ENCODE measurements at regions not wholly inside any gene's neighbourhood (a gene's known extent, or its start where the extent isn't known, plus 50 kb on each side); places are given as distances from the start of the nearest gene placed in this dataset.

GRCh38 chr6:15849395-15849794 is 186.6 kb upstream of the DTNBP1 start:
- ATAC-seq (no peak), DNase-seq (no peak)
- Histone ChIP-seq H3K9me3 (no peaks in the 10 kb centered on the region), H3K4me1 (no peaks in the 10 kb centered on the region), H3K36me3 (no peaks in the 10 kb centered on the region), H3K27me3 (no peaks in the 10 kb centered on the region), H3K4me3 (no peak overlapping the region), H3K27ac (no peak overlapping the region)
- intact Hi-C loops (cut with DNase I): no loop called here
- TF ChIP-seq CTCF (IDR thresholded peaks at IDR 0.05): no peak

GRCh38 chr6:15845492-15845891 is 182.7 kb upstream of the DTNBP1 start:
- Histone ChIP-seq H3K36me3 (no peaks in the 10 kb centered on the region), H3K27ac (no peak overlapping the region), H3K9me3 (no peaks in the 10 kb centered on the region), H3K27me3 (no peaks in the 10 kb centered on the region), H3K4me1 (no peaks in the 10 kb centered on the region), H3K4me3 (no peak overlapping the region)
- intact Hi-C loops (cut with DNase I): no loop called here
- DNase-seq (no peak), ATAC-seq (no peak)
- TF ChIP-seq CTCF (IDR thresholded peaks at IDR 0.05): no peak

GRCh38 chr6:15843764-15844163 is 180.9 kb upstream of the DTNBP1 start:
- Histone ChIP-seq H3K4me1 (no peaks in the 10 kb centered on the region), H3K36me3 (no peaks in the 10 kb centered on the region), H3K27ac (no peak overlapping the region), H3K9me3 (no peaks in the 10 kb centered on the region), H3K4me3 (no peak overlapping the region), H3K27me3 (no peaks in the 10 kb centered on the region)
- no peak for ATAC-seq
- intact Hi-C loops (cut with DNase I): no loop called here
- TF ChIP-seq CTCF (IDR thresholded peaks at IDR 0.05): no peak
- DNase-seq: no peak

GRCh38 chr6:15843226-15843625 is 180.4 kb upstream of the DTNBP1 start:
- ATAC-seq (no peak), DNase-seq (no peak)
- H3K4me1 ChIP-seq: no peaks in the 10 kb centered on the region
- no peak overlapping the region for H3K27ac ChIP-seq
- H3K36me3 ChIP-seq: no peaks in the 10 kb centered on the region
- TF ChIP-seq CTCF (IDR thresholded peaks at IDR 0.05): no peak
- no peak overlapping the region for H3K4me3 ChIP-seq
- intact Hi-C loops (cut with DNase I): no loop called here
- H3K27me3 ChIP-seq: no peaks in the 10 kb centered on the region
- H3K9me3 ChIP-seq: no peaks in the 10 kb centered on the region

GRCh38 chr6:15842727-15843117 is 179.9 kb upstream of the DTNBP1 start:
- ATAC-seq: no peak
- no peak for TF ChIP-seq CTCF (IDR thresholded peaks at IDR 0.05)
- H3K4me1 ChIP-seq: no peaks in the 10 kb centered on the region
- no peaks in the 10 kb centered on the region for H3K36me3 ChIP-seq
- no peak overlapping the region for H3K27ac ChIP-seq
- intact Hi-C loops (cut with DNase I): no loop called here
- H3K9me3 ChIP-seq: no peaks in the 10 kb centered on the region
- no peaks in the 10 kb centered on the region for H3K27me3 ChIP-seq
- no peak for DNase-seq
- H3K4me3 ChIP-seq: no peak overlapping the region
